ENCODE measurements at regions not wholly inside any gene's neighbourhood (a gene's known extent, or its start where the extent isn't known, plus 50 kb on each side); places are given as distances from the start of the nearest gene placed in this dataset.

- no peak for DNase-seq (ENCODE audit: low read depth)
- no peak for TF ChIP-seq CTCF (IDR thresholded peaks at IDR 0.05; ENCODE audit: control insufficient read depth, extremely low read depth, insufficient read depth)
- H3K4me3 ChIP-seq (ENCODE audit: low read depth, low read length) = no peak overlapping the region
These were observed 92.3 kb upstream of the KDM7A start for GRCh38 chr7:140269004-140269638.

DNA sequence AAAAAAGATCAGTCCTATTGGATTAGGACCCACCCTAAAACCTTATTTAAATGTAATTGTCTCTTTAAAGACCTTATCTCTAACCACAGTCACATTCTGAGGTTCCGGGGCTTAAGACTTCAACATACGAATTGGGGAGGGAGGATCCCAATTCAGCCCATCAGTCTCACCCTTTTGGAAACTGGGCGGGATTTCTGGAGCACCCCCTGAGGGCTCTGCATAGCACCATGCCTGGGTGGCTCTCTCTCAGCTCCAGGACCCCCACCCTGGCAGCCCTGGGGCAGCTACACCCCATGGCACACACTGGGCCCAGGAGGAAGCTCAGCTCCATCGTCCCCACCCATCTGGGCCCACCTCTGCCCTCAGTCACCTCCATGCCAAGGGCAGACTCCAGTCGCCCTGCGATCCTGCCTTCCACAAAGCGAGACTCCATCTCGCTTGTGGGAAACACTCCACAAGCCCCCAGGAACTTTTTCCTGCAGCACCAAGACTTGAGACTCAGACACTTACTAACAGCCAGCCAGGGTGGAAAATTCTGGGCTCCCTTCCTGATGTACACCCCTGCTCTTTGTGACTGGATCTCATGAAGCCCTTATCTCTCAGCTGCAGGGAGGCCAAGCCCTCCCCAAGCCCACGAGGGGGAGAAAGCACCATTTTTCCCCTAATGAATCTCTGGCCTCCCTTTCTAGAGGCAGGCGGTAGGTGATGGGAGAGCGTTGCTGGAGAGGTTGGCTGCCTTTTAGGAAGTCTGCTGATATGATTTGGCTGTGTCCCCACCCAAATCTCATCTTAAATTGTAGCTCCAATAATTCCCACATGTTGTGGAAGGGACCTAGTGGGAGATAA lies 90.8 kb upstream of the KDM7A start:
- no peak for TF ChIP-seq CTCF (IDR thresholded peaks at IDR 0.05; ENCODE audit: control insufficient read depth, extremely low read depth, insufficient read depth)
- H3K4me3 ChIP-seq (ENCODE audit: low read depth, low read length) = no peak overlapping the region
- no peak for DNase-seq (ENCODE audit: low read depth)

DNA sequence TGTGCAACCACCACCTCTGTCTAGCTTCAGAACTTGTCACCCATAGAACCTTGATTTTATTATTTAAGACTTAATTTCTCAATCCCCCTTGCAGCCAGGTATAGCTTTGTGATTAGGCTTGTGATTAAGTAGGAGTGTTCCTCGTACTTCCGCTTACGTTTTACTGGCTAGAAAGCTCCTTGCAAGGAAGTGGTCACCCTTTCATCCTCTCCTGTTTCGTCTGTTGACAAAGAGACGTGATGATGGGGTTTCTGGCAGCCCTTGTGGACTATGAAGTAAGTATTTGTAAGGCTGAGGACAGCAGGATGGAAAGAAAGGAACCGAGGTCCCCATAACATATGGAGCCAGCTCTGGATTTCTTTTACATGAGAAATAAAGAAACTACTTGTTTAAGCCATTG lies 86.5 kb upstream of the KDM7A start:
- no peak for DNase-seq (ENCODE audit: low read depth)
- no peak for TF ChIP-seq CTCF (IDR thresholded peaks at IDR 0.05; ENCODE audit: control insufficient read depth, extremely low read depth, insufficient read depth)
- no peak overlapping the region for H3K4me3 ChIP-seq (ENCODE audit: low read depth, low read length)

DNA sequence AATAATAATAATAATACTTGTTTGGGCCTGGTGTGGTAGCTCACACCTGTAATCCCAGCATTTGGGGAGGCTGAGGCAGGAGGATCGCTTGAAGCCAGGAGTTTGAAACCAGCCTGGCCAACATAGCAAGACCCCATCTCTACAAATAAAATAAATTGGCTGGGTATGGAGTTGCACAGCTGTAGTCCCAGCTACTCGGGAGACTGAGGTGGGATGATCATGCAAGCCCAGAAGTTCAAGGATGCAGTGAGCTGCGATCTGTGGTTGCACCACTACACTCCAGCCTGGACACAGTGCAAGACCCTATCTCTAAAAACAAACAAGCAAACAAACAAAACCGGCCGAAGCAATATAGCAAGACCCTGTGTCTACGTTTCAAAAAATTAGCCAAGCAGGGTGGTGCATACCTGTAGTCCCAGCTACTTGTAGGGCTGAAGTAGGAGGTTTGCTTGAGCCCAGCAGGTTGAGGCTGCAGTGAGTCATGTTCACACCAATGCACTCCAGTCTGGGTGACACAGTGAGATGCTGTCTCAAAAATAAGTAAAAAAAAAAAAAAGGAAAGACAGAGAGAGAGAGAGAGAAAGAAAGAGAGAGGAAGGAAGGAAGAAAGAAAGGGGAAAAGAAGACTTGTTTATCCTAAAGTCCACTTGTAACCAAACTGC lies 85.6 kb upstream of the KDM7A start:
- TF ChIP-seq CTCF (IDR thresholded peaks at IDR 0.05; ENCODE audit: control insufficient read depth, extremely low read depth, insufficient read depth) = no peak
- H3K4me3 ChIP-seq (ENCODE audit: low read depth, low read length) = no peak overlapping the region
- no peak for DNase-seq (ENCODE audit: low read depth)

GRCh38 chr7:140261522-140261921 lies 84.7 kb upstream of the KDM7A start:
- H3K4me3 ChIP-seq (ENCODE audit: low read depth, low read length) = no peak overlapping the region
- DNase-seq (ENCODE audit: low read depth) = no peak
- no peak for TF ChIP-seq CTCF (IDR thresholded peaks at IDR 0.05; ENCODE audit: control insufficient read depth, extremely low read depth, insufficient read depth)

- no peak for DNase-seq (ENCODE audit: low read depth)
- no peak for TF ChIP-seq CTCF (IDR thresholded peaks at IDR 0.05; ENCODE audit: control insufficient read depth, extremely low read depth, insufficient read depth)
- H3K4me3 ChIP-seq (ENCODE audit: low read depth, low read length) = no peak overlapping the region
These were observed 84.3 kb upstream of the KDM7A start for GRCh38 chr7:140261105-140261486.
